RWPE1 (cell line): ENCODE measurements at regions not wholly inside any gene's neighbourhood (a gene's known extent, or its start where the extent isn't known, plus 50 kb on each side); places are given as distances from the start of the nearest gene placed in this dataset.

Experiments used
- CTCF ChIA-PET: fragments of 350-600 bp; sonication (Branson Sonifier 250); formaldehyde crosslinking; extraction: SDS; loops from one replicate; lab custom pipeline; 2021; lab: Yijun Ruan, JAX
- POLR2A ChIA-PET: fragments of 400-600 bp; formaldehyde crosslinking; extraction: SDS; loops from one replicate; lab custom pipeline; 2020; ENCODE audit warnings: antibody characterized with exemption; ENCODE audit not compliant: low non-redundant PET; lab: Yijun Ruan, JAX
- DNase-seq: peaks from one replicate; pipeline ENCODE4 v3.0.0; 2012; ENCODE audit warnings: low spot score
- H3K27ac ChIP-seq: fragments of 450-650 bp; 2 replicates; pipeline ENCODE4 v1.5.1; 2017
- CTCF ChIP-seq: fragments of 450-650 bp; conservative IDR thresholded peaks from 2 replicates; pipeline ENCODE4 v1.5.1; 2017; ENCODE audit warnings: low read depth, mild to moderate bottlenecking

GRCh38 chr14:59038746-59039145, 149.7 kb upstream of the DAAM1 start:
- POLR2A ChIA-PET = no interaction called here
- no peak for DNase-seq
- no peak overlapping the region for H3K27ac ChIP-seq
- CTCF ChIA-PET = no interaction called here
- TF ChIP-seq CTCF = no peak

- ChIA-PET POLR2A (no interaction called here), CTCF (no interaction called here)
- DNase-seq = no peak
- H3K27ac ChIP-seq = no peak overlapping the region
- no peak for TF ChIP-seq CTCF
Observed at GRCh38 chr14:59041308-59041707, 147.2 kb upstream of the DAAM1 start.

- no peak for DNase-seq
- CTCF ChIA-PET = interaction anchor here (3.3 kb wide), 1 partner anchor 11 kb away, joined by 9 read pairs; no protein-coding TSS in a partner anchor
- POLR2A ChIA-PET = no interaction called here
Observed at GRCh38 chr14:59044707-59045106, 143.8 kb upstream of the DAAM1 start.

GRCh38 chr14:59046746-59047145, 141.7 kb upstream of the DAAM1 start:
- ChIA-PET POLR2A (no interaction called here), CTCF (interaction anchor here (0.6 to 3.3 kb wide), 2 partner anchors 9 to 42 kb away, joined by 3 to 9 read pairs; no protein-coding TSS in a partner anchor)
- no peak for TF ChIP-seq CTCF
- H3K27ac ChIP-seq = no peak overlapping the region
- no peak for DNase-seq

More at GRCh38 chr14:59044707-59045106, 143.8 kb upstream of the DAAM1 start:
- no peak for TF ChIP-seq CTCF
- no peak overlapping the region for H3K27ac ChIP-seq

- POLR2A ChIA-PET = no interaction called here
- CTCF ChIA-PET = interaction anchor here (0.6 to 1.6 kb wide), 10 partner anchors 9 to 560 kb away, joined by 3 to 10 read pairs (median 4); partner anchors contain the start of gene DACT1
- no peak for TF ChIP-seq CTCF
- DNase-seq = no peak
- no peak overlapping the region for H3K27ac ChIP-seq
Observed at GRCh38 chr14:59055006-59055405, 133.5 kb upstream of the DAAM1 start.

- no peak overlapping the region for H3K27ac ChIP-seq
- ChIA-PET CTCF (interaction anchor here (0.6 to 1.6 kb wide), 13 partner anchors 9 to 614 kb away, joined by 3 to 10 read pairs (median 4); partner anchors contain the start of gene DACT1), POLR2A (no interaction called here)
- peak; percentile 78 for TF ChIP-seq CTCF
- DNase-seq = peak; percentile 67
Observed at GRCh38 chr14:59055439-59056045, 132.9 kb upstream of the DAAM1 start.
